ENCODE measurements at regions not wholly inside any gene's neighbourhood (a gene's known extent, or its start where the extent isn't known, plus 50 kb on each side); places are given as distances from the start of the nearest gene placed in this dataset.

- H3K9ac ChIP-seq (replicated peaks in 1 of 4; ENCODE audit: extremely low read depth in 1 of 4, low read depth in 3 of 4, low read length in 3 of 4), result no peak overlapping the region
- no peaks in the 10 kb centered on the region for H3K9me3 ChIP-seq (ENCODE audit: insufficient read depth in 2 of 2, low read depth in 1 of 2, low read length in 1 of 2)
- no peak overlapping the region for H2BK5ac ChIP-seq (ENCODE audit: low read depth, low read length)
- no peaks in the 10 kb centered on the region for H3K23me2 ChIP-seq (ENCODE audit: low read depth, low read length)
- H2BK15ac ChIP-seq (ENCODE audit: low read length), result no peak overlapping the region
- no peak overlapping the region for H4K91ac ChIP-seq (replicated peaks; ENCODE audit: insufficient read length, low read length)
- 91% methylated on average over 3 of the region's 3 CpGs; no CpG with 5 or more reads in 1 of the 2 experiments for WGBS, 2 experiments (ENCODE audit: extremely low coverage in 1 of 2, insufficient coverage in 1 of 2, insufficient read length in 1 of 2, insufficient replicate concordance in 2 of 2, low coverage in 1 of 2, low lambda C conversion rate in 2 of 2, missing lambda C conversion rate in 1 of 2)
- no peak overlapping the region for H3K4ac ChIP-seq (replicated peaks; ENCODE audit: insufficient read length, low read depth, low read length)
- no peaks in the 10 kb centered on the region for H3K27me3 ChIP-seq (replicated peaks in 1 of 4; ENCODE audit: control insufficient read depth in 3 of 4, extremely low read depth in 1 of 4, insufficient read depth in 3 of 4, low read length in 3 of 4)
- no peak overlapping the region for H3K23ac ChIP-seq (ENCODE audit: insufficient read length)
- no peak overlapping the region for H3K18ac ChIP-seq (ENCODE audit: extremely low read depth, low read length)
- H4K5ac ChIP-seq (ENCODE audit: insufficient read length, low read depth, low read length), result no peak overlapping the region
- no peak overlapping the region for H3K4me2 ChIP-seq (ENCODE audit: insufficient read depth in 1 of 2, low read depth in 2 of 2, low read length in 2 of 2)
- ChIA-PET POLR2A (ENCODE audit: partially characterized antibody) (no interaction called here), CTCF (ENCODE audit: partially characterized antibody) (interaction anchor here (0.8 kb wide), 1 partner anchor 15 kb away, joined by 3 read pairs; no protein-coding TSS in a partner anchor)
- no peaks in the 10 kb centered on the region for H3K79me2 ChIP-seq (ENCODE audit: control insufficient read depth in 1 of 2, insufficient read depth in 2 of 2, low read length in 2 of 2)
- no peaks in the 10 kb centered on the region for H3K79me1 ChIP-seq (ENCODE audit: low read depth, low read length)
- H3K27ac ChIP-seq (ENCODE audit: low read depth, low read length), result no peak overlapping the region
- H2BK120ac ChIP-seq (replicated peaks; ENCODE audit: low read depth, low read length), result no peak overlapping the region
- no peaks in the 10 kb centered on the region for H4K20me1 ChIP-seq (replicated peaks in 1 of 2; ENCODE audit: control insufficient read depth in 1 of 2, insufficient read depth in 2 of 2, low read length in 2 of 2)
- H2BK20ac ChIP-seq (ENCODE audit: low read length), result no peak overlapping the region
- no peaks in the 10 kb centered on the region for H3K4me1 ChIP-seq (replicated peaks in 1 of 4; ENCODE audit: control insufficient read depth in 3 of 4, insufficient read depth in 4 of 4, low read length in 3 of 4)
- DNase-seq (ENCODE audit: low read depth in 1 of 2, low spot score in 2 of 2), result no peak
- H4K8ac ChIP-seq (ENCODE audit: extremely low read depth, insufficient read depth, low read length), result no peak overlapping the region
- H2BK12ac ChIP-seq (ENCODE audit: low read depth, low read length), result no peak overlapping the region
- no peak overlapping the region for H3K14ac ChIP-seq (ENCODE audit: insufficient read length)
- H3K4me3 ChIP-seq (ENCODE audit: extremely low read depth in 1 of 4, insufficient read depth in 2 of 4, low read depth in 3 of 4, low read length in 4 of 4), result no peak overlapping the region
- FAIRE-seq, result no peak
- no peak overlapping the region for H2AFZ ChIP-seq (ENCODE audit: low read length)
- no peak overlapping the region for H2AK5ac ChIP-seq (ENCODE audit: low read depth, low read length)
- no peaks in the 10 kb centered on the region for H3K36me3 ChIP-seq (ENCODE audit: control insufficient read depth in 2 of 4, insufficient read depth in 4 of 4, low read length in 3 of 4)
- no peak overlapping the region for H3K56ac ChIP-seq (replicated peaks; ENCODE audit: insufficient read length, low read depth, low read length)
- no peak for TF ChIP-seq GABPA (IDR thresholded peaks at IDR 0.05; ENCODE audit: borderline replicate concordance, insufficient read depth, low read length)
- no peak for TF ChIP-seq SRF (IDR thresholded peaks at IDR 0.05; ENCODE audit: low read depth, low read length)
- TF ChIP-seq RFX5 (IDR thresholded peaks at IDR 0.05; ENCODE audit: borderline replicate concordance, low read depth, low read length), result no peak
- TF ChIP-seq ASH2L (IDR thresholded peaks at IDR 0.05; ENCODE audit: low read length), result no peak
- TF ChIP-seq ZNF274 (IDR thresholded peaks at IDR 0.05; ENCODE audit: borderline replicate concordance, extremely low read depth, low read length), result no peak
- no peak for TF ChIP-seq JUN (IDR thresholded peaks at IDR 0.05; ENCODE audit: low read depth, low read length)
- no peak for TF ChIP-seq HDAC2 (IDR thresholded peaks at IDR 0.05; ENCODE audit: borderline replicate concordance in 1 of 2, low read depth in 2 of 2, low read length in 2 of 2)
- no peak for TF ChIP-seq POLR2AphosphoS5 (IDR thresholded peaks at IDR 0.05; ENCODE audit: low read depth, low read length)
- no peak for TF ChIP-seq RAD21 (IDR thresholded peaks at IDR 0.05 in 1 of 2, conservative IDR thresholded peaks at IDR 0.05 in 1 of 2; ENCODE audit: low read depth in 2 of 2, low read length in 2 of 2)
- TF ChIP-seq JUND (IDR thresholded peaks at IDR 0.05; ENCODE audit: low read length), result no peak
- TF ChIP-seq CBX5 (IDR thresholded peaks at IDR 0.05; ENCODE audit: low read depth, low read length), result no peak
- no peak for TF ChIP-seq KDM5A (IDR thresholded peaks at IDR 0.05; ENCODE audit: low read length)
- no peak for TF ChIP-seq KDM4A (IDR thresholded peaks at IDR 0.05; ENCODE audit: low read depth, low read length, severe bottlenecking)
- TF ChIP-seq CBX8 (IDR thresholded peaks at IDR 0.05; ENCODE audit: borderline replicate concordance, low read depth, low read length), result no peak
- no peak for TF ChIP-seq TAF7 (optimal IDR thresholded peaks at IDR 0.05; ENCODE audit: borderline replicate concordance, low read depth, low read length)
Measured at GRCh38 chr6:18629571-18629970, 242.4 kb downstream of the RNF144B start.

Measured in H1 (cell line).